OCI-LY3 (cell line): ENCODE measurements at regions not wholly inside any gene's neighbourhood (a gene's known extent, or its start where the extent isn't known, plus 50 kb on each side); places are given as distances from the start of the nearest gene placed in this dataset.

Source experiments
- H2AFZ ChIP-seq: fragments of 200-600, 300-600 bp; shearing (Covaris generic); 2 replicates; pipeline ENCODE4 v1.6.0; 2014; ENCODE audit warnings: antibody characterized with exemption, low read depth, low read length
- H3K27ac ChIP-seq: fragments of 200-600, 300-600 bp; sonication (generic); 2 replicates; pipeline ENCODE4 v1.5.1; 2014; ENCODE audit warnings: mild to moderate bottlenecking, low read length, moderate library complexity, mixed read lengths
- H3K27me3 ChIP-seq: fragments of 200-600, 300-600 bp; sonication (generic); 2 replicates; pipeline ENCODE4 v1.6.1; 2014; ENCODE audit warnings: low read depth, low read length, mixed read lengths
- H3K36me3 ChIP-seq: fragments of 200-600, 300-600 bp; sonication (generic); replicated peaks from 2 replicates; pipeline ENCODE3; 2014; ENCODE audit warnings: low read depth, low read length, mixed read lengths
- H3K4me1 ChIP-seq: fragments of 300-600, 200-600 bp; sonication (generic); 2 replicates; pipeline ENCODE4 v1.6.1; 2014; ENCODE audit warnings: low read length, mixed read lengths
- H3K4me2 ChIP-seq: fragments of 200-600, 300-600 bp; sonication (generic); 2 replicates; pipeline ENCODE4 v1.6.1; 2014; ENCODE audit warnings: low read length, mixed read lengths
- H3K4me3 ChIP-seq: fragments of 300-600, 200-600 bp; sonication (generic); 2 replicates; pipeline ENCODE4 v1.5.1; 2014; ENCODE audit warnings: antibody characterized with exemption, mild to moderate bottlenecking, low read length, moderate library complexity
- H3K79me2 ChIP-seq: fragments of 300-600, 200-600 bp; shearing (Covaris generic); 2 replicates; pipeline ENCODE4 v1.6.1; 2014; ENCODE audit warnings: mild to moderate bottlenecking, low read length, mixed read lengths
- H3K9ac ChIP-seq: fragments of 300-600, 200-600 bp; shearing (Covaris generic); 2 replicates; pipeline ENCODE4 v1.6.0; 2014; ENCODE audit warnings: mild to moderate bottlenecking, low read length, moderate library complexity
- H3K9me3 ChIP-seq: fragments of 200-600, 300-600 bp; shearing (Covaris generic); 2 replicates; pipeline ENCODE4 v1.6.1; 2014; ENCODE audit warnings: low read length, mixed read lengths; ENCODE audit not compliant: insufficient read depth
- H4K20me1 ChIP-seq: fragments of 200-600, 300-600 bp; sonication (generic); 2 replicates; pipeline ENCODE4 v1.6.1; 2016; ENCODE audit warnings: low read length, mixed read lengths; ENCODE audit not compliant: insufficient read depth
- CTCF ChIP-seq: fragments of 200-600, 300-600 bp; sonication (generic); IDR thresholded peaks from 2 replicates; pipeline ENCODE4 v1.5.1; 2014; ENCODE audit warnings: antibody characterized with exemption, low read length, low read depth
- EZH2phosphoT487 ChIP-seq: fragments of 200-600 bp; shearing (Covaris generic); IDR thresholded peaks from 2 replicates; pipeline ENCODE4 v1.6.1; 2018; ENCODE audit warnings: antibody characterized with exemption, mixed run types, low read depth

- H3K4me3 ChIP-seq, result no peak overlapping the region
- no peak for TF ChIP-seq CTCF
- no peak for TF ChIP-seq EZH2phosphoT487
- no peak overlapping the region for H3K4me2 ChIP-seq
- peaks cover 28% of the 10 kb centered on the region for H3K4me1 ChIP-seq
- no peaks in the 10 kb centered on the region for H3K36me3 ChIP-seq
- no peak overlapping the region for H2AFZ ChIP-seq
- no peaks in the 10 kb centered on the region for H3K27me3 ChIP-seq
- H4K20me1 ChIP-seq, result no peaks in the 10 kb centered on the region
- H3K79me2 ChIP-seq, result no peaks in the 10 kb centered on the region
- H3K27ac ChIP-seq, result no peak overlapping the region
- no peaks in the 10 kb centered on the region for H3K9me3 ChIP-seq
- H3K9ac ChIP-seq, result no peak overlapping the region
Measured at GRCh38 chr11:92767416-92767815, 202.0 kb upstream of the MTNR1B start.

GRCh38 chr11:92768121-92768840 lies 201.2 kb upstream of the MTNR1B start:
- Histone ChIP-seq H3K4me1 (peaks cover 28% of the 10 kb centered on the region), H4K20me1 (no peaks in the 10 kb centered on the region), H3K79me2 (no peaks in the 10 kb centered on the region), H3K4me2 (no peak overlapping the region), H3K27me3 (no peaks in the 10 kb centered on the region), H3K9me3 (no peaks in the 10 kb centered on the region), H3K9ac (no peak overlapping the region), H3K4me3 (no peak overlapping the region), H3K36me3 (no peaks in the 10 kb centered on the region), H3K27ac (no peak overlapping the region), H2AFZ (no peak overlapping the region)
- TF ChIP-seq EZH2phosphoT487, result no peak
- no peak for TF ChIP-seq CTCF

GRCh38 chr11:92769112-92769511 lies 200.3 kb upstream of the MTNR1B start:
- Histone ChIP-seq H2AFZ (no peak overlapping the region), H3K79me2 (no peaks in the 10 kb centered on the region), H3K36me3 (no peaks in the 10 kb centered on the region), H3K9ac (no peak overlapping the region), H4K20me1 (no peaks in the 10 kb centered on the region), H3K4me3 (no peak overlapping the region), H3K4me2 (no peak overlapping the region), H3K9me3 (no peaks in the 10 kb centered on the region), H3K4me1 (peaks cover 28% of the 10 kb centered on the region), H3K27me3 (no peaks in the 10 kb centered on the region), H3K27ac (no peak overlapping the region)
- no peak for TF ChIP-seq CTCF
- TF ChIP-seq EZH2phosphoT487, result no peak

GRCh38 chr11:92770419-92770818 lies 199.0 kb upstream of the MTNR1B start:
- H3K79me2 ChIP-seq, result no peaks in the 10 kb centered on the region
- H3K4me3 ChIP-seq, result no peak overlapping the region
- H3K27ac ChIP-seq, result no peak overlapping the region
- H4K20me1 ChIP-seq, result no peaks in the 10 kb centered on the region
- no peaks in the 10 kb centered on the region for H3K27me3 ChIP-seq
- H3K4me1 ChIP-seq, result peaks cover 31% of the 10 kb centered on the region
- no peak overlapping the region for H3K4me2 ChIP-seq
- TF ChIP-seq EZH2phosphoT487, result no peak
- no peak for TF ChIP-seq CTCF
- H2AFZ ChIP-seq, result no peak overlapping the region
- H3K9ac ChIP-seq, result no peak overlapping the region
- no peaks in the 10 kb centered on the region for H3K36me3 ChIP-seq
- no peaks in the 10 kb centered on the region for H3K9me3 ChIP-seq
